ENCODE measurements at regions not wholly inside any gene's neighbourhood (a gene's known extent, or its start where the extent isn't known, plus 50 kb on each side); places are given as distances from the start of the nearest gene placed in this dataset.
"Not testable (repeated sequence)": the region's sequence is repeated elsewhere in the genome, so short reads cannot be mapped to it uniquely, and the experiment has no call there.

DNA sequence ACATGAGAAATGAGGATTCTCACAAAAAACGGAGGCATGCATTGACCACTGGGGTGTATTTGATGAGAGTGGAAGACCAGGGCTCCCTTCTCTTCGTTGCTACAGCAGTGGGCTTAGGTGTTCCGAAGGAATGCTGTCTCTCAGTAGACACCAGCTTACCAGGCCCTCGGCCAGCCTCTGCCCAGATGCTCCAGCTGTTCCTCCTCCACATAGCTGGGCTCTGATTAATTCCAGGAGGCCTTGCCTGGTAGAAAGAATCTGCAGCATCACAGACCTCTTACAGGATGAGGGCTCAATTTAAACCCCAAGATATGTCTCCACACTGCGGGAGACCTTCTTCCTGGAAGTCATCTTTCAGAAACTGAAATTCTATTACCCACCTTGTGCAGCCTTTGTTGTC, 346.6 kb upstream of the TENM3 start:
- intact Hi-C loops (cut with DNase I) = no loop called here
- Histone ChIP-seq H3K36me3 (no peaks in the 10 kb centered on the region), H3K4me1 (no peaks in the 10 kb centered on the region), H3K27ac (no peak overlapping the region), H3K27me3 (no peaks in the 10 kb centered on the region), H3K9me3 (no peaks in the 10 kb centered on the region), H3K4me3 (replicated peaks in 1 of 3) (no peak overlapping the region)
- no peak for TF ChIP-seq POLR2A (IDR thresholded peaks at IDR 0.05)
- DNase-seq = no peak
- WGBS, 2 donors = 87% methylated on average over 5 of the region's 5 CpGs

GRCh38 chr4:181897935-181898334, 345.3 kb upstream of the TENM3 start:
- Histone ChIP-seq H3K27me3 (no peaks in the 10 kb centered on the region), H3K36me3 (no peaks in the 10 kb centered on the region), H3K4me3 (replicated peaks in 1 of 3) (no peak overlapping the region), H3K27ac (no peak overlapping the region), H3K4me1 (no peaks in the 10 kb centered on the region), H3K9me3 (no peaks in the 10 kb centered on the region)
- WGBS, 2 donors = 64 to 77% methylated on average over 2 of the region's 2 CpGs
- intact Hi-C loops (cut with DNase I) = no loop called here
- no peak for TF ChIP-seq POLR2A (IDR thresholded peaks at IDR 0.05)
- no peak for TF ChIP-seq CTCF (IDR thresholded peaks at IDR 0.05)
- no peak for DNase-seq

DNA sequence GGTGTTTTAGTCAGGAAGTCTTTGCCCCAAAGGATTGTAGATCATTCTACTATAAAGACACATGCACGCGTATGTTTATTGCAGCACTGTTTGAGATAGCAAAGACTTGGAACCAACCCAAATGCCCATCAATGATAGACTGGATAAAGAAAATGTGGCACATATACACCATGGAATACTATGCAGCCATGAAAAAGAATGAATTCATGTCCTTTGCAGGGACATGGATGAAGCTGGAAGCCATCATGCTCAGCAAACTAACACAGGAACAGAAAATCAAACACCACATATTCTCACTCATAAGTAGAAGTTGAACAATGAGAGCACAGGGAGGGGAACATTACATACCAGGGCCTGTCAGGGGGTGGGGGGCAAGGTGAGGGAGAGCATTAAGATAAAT, 340.8 kb upstream of the TENM3 start:
- H3K27ac ChIP-seq; H3K4me1 ChIP-seq; H3K36me3 ChIP-seq; H3K4me3 ChIP-seq (replicated peaks in 1 of 3); intact Hi-C loops (cut with DNase I); H3K27me3 ChIP-seq; H3K9me3 ChIP-seq; DNase-seq: not testable (repeated sequence)
- WGBS, 2 donors = 94 to 95% methylated on average over 2 of the region's 2 CpGs

- Histone ChIP-seq H3K9me3 (no peaks in the 10 kb centered on the region), H3K27ac (no peak overlapping the region), H3K4me1 (no peaks in the 10 kb centered on the region), H3K27me3 (no peaks in the 10 kb centered on the region), H3K4me3 (replicated peaks in 1 of 3) (no peak overlapping the region), H3K36me3 (no peaks in the 10 kb centered on the region)
- TF ChIP-seq POLR2A (IDR thresholded peaks at IDR 0.05) (no peak), CTCF (IDR thresholded peaks at IDR 0.05) (no peak)
- intact Hi-C loops (cut with DNase I) = no loop called here
- WGBS, 2 donors = 87 to 89% methylated on average over 4 of the region's 4 CpGs
- no peak for DNase-seq
Observed at GRCh38 chr4:181905708-181906107, 337.5 kb upstream of the TENM3 start.

GRCh38 chr4:181908168-181908567, 335.0 kb upstream of the TENM3 start:
- no peaks in the 10 kb centered on the region for H3K27me3 ChIP-seq
- TF ChIP-seq POLR2A (IDR thresholded peaks at IDR 0.05) = no peak
- no peak for TF ChIP-seq CTCF (IDR thresholded peaks at IDR 0.05)
- no peak overlapping the region for H3K27ac ChIP-seq
- intact Hi-C loops (cut with DNase I) = no loop called here
- H3K4me1 ChIP-seq = no peaks in the 10 kb centered on the region
- H3K36me3 ChIP-seq = no peaks in the 10 kb centered on the region
- no peak overlapping the region for H3K4me3 ChIP-seq (replicated peaks in 1 of 3)
- WGBS, 2 donors = 61 to 81% methylated on average over 1 of the region's 1 CpG
- no peak for DNase-seq
- H3K9me3 ChIP-seq = no peaks in the 10 kb centered on the region

GRCh38 chr4:181909368-181909767, 333.8 kb upstream of the TENM3 start:
- Histone ChIP-seq H3K4me1 (no peaks in the 10 kb centered on the region), H3K36me3 (no peaks in the 10 kb centered on the region), H3K27me3 (no peaks in the 10 kb centered on the region), H3K27ac (no peak overlapping the region), H3K4me3 (replicated peaks in 1 of 3) (no peak overlapping the region), H3K9me3 (no peaks in the 10 kb centered on the region)
- intact Hi-C loops (cut with DNase I) = no loop called here
- 85 to 89% methylated on average over 6 of the region's 6 CpGs for WGBS, 2 donors
- DNase-seq = no peak
- TF ChIP-seq CTCF (IDR thresholded peaks at IDR 0.05) = no peak
- no peak for TF ChIP-seq POLR2A (IDR thresholded peaks at IDR 0.05)
